IMR-90 (cell line): ENCODE measurements at regions not wholly inside any gene's neighbourhood (a gene's known extent, or its start where the extent isn't known, plus 50 kb on each side); places are given as distances from the start of the nearest gene placed in this dataset.

ENCODE experiments used
- ATAC-seq: fragments of 200-7000 bp; cut with Tn5 transposase; 2 replicates; pipeline ENCODE4 v1.9.1; 2020; ENCODE audit warnings: low read depth, mild to moderate bottlenecking, moderate library complexity
- BruUV-seq: library from RNA; stranded (reverse); fragments of 400-500 nt; replicated peaks from 2 replicates; lab custom pipeline; 2021; lab: Mats Ljungman, UMichigan
- CTCF ChIA-PET: fragments of 300-600 bp; formaldehyde crosslinking; extraction: SDS; loops from one replicate; lab custom pipeline; 2021; ENCODE audit warnings: antibody characterized with exemption; lab: Yijun Ruan, JAX
- POLR2A ChIA-PET: fragments of 300-600 bp; sonication (Branson Sonifier 250); formaldehyde crosslinking; loops from one replicate; lab custom pipeline; 2022; ENCODE audit warnings: antibody characterized with exemption; ENCODE audit not compliant: unreplicated experiment; lab: Charles Lee
- DNase-seq: peaks from one replicate; pipeline ENCODE4 v3.0.0; 2013
- H2AFZ ChIP-seq: replicated peaks from 2 replicates; pipeline ENCODE3; 2013; ENCODE audit warnings: low read length, mild to moderate bottlenecking; ENCODE audit not compliant: poor library complexity
- H2AK5ac ChIP-seq: 2 replicates; pipeline ENCODE4 v1.6.1; 2013; ENCODE audit warnings: low read depth, low read length, inconsistent platforms
- H2AK9ac ChIP-seq: replicated peaks from 2 replicates; pipeline ENCODE3; 2013; ENCODE audit warnings: mild to moderate bottlenecking, low read depth, low read length, moderate library complexity; ENCODE audit not compliant: poor library complexity
- H2BK120ac ChIP-seq: 2 replicates; pipeline ENCODE4 v1.6.1; 2013; ENCODE audit warnings: low read depth, low read length, inconsistent platforms
- H2BK15ac ChIP-seq: 3 replicates; pipeline ENCODE4 v1.6.1; 2013; ENCODE audit warnings: low read depth, low read length, inconsistent platforms
- H2BK20ac ChIP-seq: 2 replicates; pipeline ENCODE4 v1.6.1; 2013; ENCODE audit warnings: low read depth, mild to moderate bottlenecking, inconsistent platforms, low read length, moderate library complexity
- H2BK5ac ChIP-seq: 2 replicates; pipeline ENCODE4 v1.6.1; 2013; ENCODE audit warnings: mild to moderate bottlenecking, low read depth, low read length, inconsistent platforms; ENCODE audit not compliant: poor library complexity, severe bottlenecking
- H3K14ac ChIP-seq: replicated peaks from 2 replicates; pipeline ENCODE4 v1.6.1; 2013; ENCODE audit warnings: low read depth, low read length, inconsistent platforms
- H3K18ac ChIP-seq: 2 replicates; pipeline ENCODE4 v1.6.1; 2013; ENCODE audit warnings: low read depth, low read length, control low read depth
- H3K23ac ChIP-seq: 2 replicates; pipeline ENCODE4 v1.6.1; 2013; ENCODE audit warnings: low read depth, low read length, inconsistent platforms
- H3K27ac ChIP-seq: 2 replicates; pipeline ENCODE4 v1.5.1; 2013; ENCODE audit warnings: mild to moderate bottlenecking, control low read depth, low read length; ENCODE audit not compliant: insufficient read depth
- H3K27me3 ChIP-seq: 2 replicates; pipeline ENCODE4 v1.6.1; 2013; ENCODE audit warnings: low read length; ENCODE audit not compliant: control insufficient read depth, insufficient read depth
- H3K36me3 ChIP-seq: 2 replicates; pipeline ENCODE4 v1.6.1; 2013; ENCODE audit warnings: low read length, mixed read lengths; ENCODE audit not compliant: control insufficient read depth, insufficient read depth
- H3K4ac ChIP-seq: 2 replicates; pipeline ENCODE4 v1.6.1; 2013; ENCODE audit warnings: low read depth, low read length, inconsistent platforms
- H3K4me1 ChIP-seq: 2 replicates; pipeline ENCODE4 v1.6.1; 2013; ENCODE audit warnings: low read length, mixed read lengths; ENCODE audit not compliant: control insufficient read depth, insufficient read depth
- H3K4me2 ChIP-seq: 2 replicates; pipeline ENCODE4 v1.6.1; 2013; ENCODE audit warnings: low read depth, mild to moderate bottlenecking, control low read depth, low read length, moderate library complexity
- H3K4me3 ChIP-seq: 2 replicates; pipeline ENCODE4 v1.5.1; 2013; ENCODE audit warnings: low read depth, mild to moderate bottlenecking, control low read depth, low read length, moderate library complexity; ENCODE audit not compliant: insufficient read depth
- H3K56ac ChIP-seq: 2 replicates; pipeline ENCODE4 v1.6.1; 2013; ENCODE audit warnings: low read length, inconsistent platforms; ENCODE audit not compliant: insufficient read depth; ENCODE audit errors: extremely low read depth
- H3K79me1 ChIP-seq, 2 experiments: 2 replicates each; pipeline ENCODE4 v1.6.1; 2013; ENCODE audit warnings: low read length in 2 of 2, inconsistent platforms in 1 of 2, low read depth in 1 of 2
- H3K9ac ChIP-seq: 2 replicates; pipeline ENCODE4 v1.6.1; 2013; ENCODE audit warnings: low read depth, low read length, control low read depth
- H3K9me1 ChIP-seq: 2 replicates; pipeline ENCODE4 v1.6.1; 2013; ENCODE audit warnings: low read length, inconsistent platforms; ENCODE audit not compliant: insufficient read depth
- H3K9me3 ChIP-seq: 2 replicates; pipeline ENCODE4 v1.6.1; 2013; ENCODE audit warnings: low read length; ENCODE audit not compliant: control insufficient read depth, insufficient read depth
- H4K20me1 ChIP-seq: 2 replicates; pipeline ENCODE4 v1.6.1; 2013; ENCODE audit warnings: low read length, inconsistent platforms; ENCODE audit not compliant: insufficient read depth
- H4K5ac ChIP-seq: 2 replicates; pipeline ENCODE4 v1.6.1; 2013; ENCODE audit warnings: mild to moderate bottlenecking, low read depth, low read length, control low read depth
- H4K8ac ChIP-seq, 2 experiments: 2 replicates each; pipeline ENCODE4 v1.6.1; 2013; ENCODE audit warnings: low read depth in 2 of 2, low read length in 2 of 2, control low read depth in 1 of 2, inconsistent platforms in 1 of 2
- H4K91ac ChIP-seq: 2 replicates; pipeline ENCODE4 v1.6.1; 2013; ENCODE audit warnings: low read depth, low read length, inconsistent platforms; ENCODE audit not compliant: insufficient read depth
- BHLHE40 ChIP-seq: fragments of 150-350 bp; IDR thresholded peaks from 2 replicates; pipeline ENCODE4 v1.6.1; 2016; ENCODE audit warnings: mild to moderate bottlenecking, low read depth, low read length
- CEBPB ChIP-seq: IDR thresholded peaks from 2 replicates; pipeline ENCODE4 v1.6.1; 2012; ENCODE audit warnings: low read depth, low read length, improper control_type of control experiment
- CHD1 ChIP-seq: IDR thresholded peaks from 2 replicates; pipeline ENCODE4 v1.6.1; 2012; ENCODE audit warnings: low read depth, low read length, improper control_type of control experiment
- CTCF ChIP-seq: conservative IDR thresholded peaks from 2 replicates; pipeline ENCODE4 v1.5.1; 2012; ENCODE audit warnings: mild to moderate bottlenecking, low read depth, low read length, improper control_type of control experiment
- ELK1 ChIP-seq: fragments of 150-350 bp; IDR thresholded peaks from 2 replicates; pipeline ENCODE4 v1.6.1; 2016; ENCODE audit warnings: low read depth, mild to moderate bottlenecking, low read length, moderate library complexity, borderline replicate concordance
- FOS ChIP-seq: fragments of 150-350 bp; IDR thresholded peaks from 2 replicates; pipeline ENCODE4 v1.6.1; 2016; ENCODE audit warnings: low read depth, low read length
- MAFK ChIP-seq: IDR thresholded peaks from 2 replicates; pipeline ENCODE4 v1.6.1; 2012; ENCODE audit warnings: low read depth, low read length, improper control_type of control experiment
- MAZ ChIP-seq: IDR thresholded peaks from 2 replicates; pipeline ENCODE4 v1.6.1; 2012; ENCODE audit warnings: low read depth, mild to moderate bottlenecking, low read length, improper control_type of control experiment, moderate library complexity, borderline replicate concordance
- MXI1 ChIP-seq: IDR thresholded peaks from 2 replicates; pipeline ENCODE4 v1.6.1; 2012; ENCODE audit warnings: low read depth, mild to moderate bottlenecking, low read length, moderate library complexity, borderline replicate concordance
- NFE2L2 ChIP-seq: fragments of 150-350 bp; IDR thresholded peaks from 2 replicates; pipeline ENCODE4 v1.6.1; 2016; ENCODE audit warnings: low read depth, mild to moderate bottlenecking, low read length
- POLR2A ChIP-seq: IDR thresholded peaks from 2 replicates; pipeline ENCODE4 v1.6.1; 2012; ENCODE audit warnings: mild to moderate bottlenecking, low read depth, low read length
- RAD21 ChIP-seq: IDR thresholded peaks from 2 replicates; pipeline ENCODE4 v1.6.1; 2012; ENCODE audit warnings: low read length, improper control_type of control experiment
- RCOR1 ChIP-seq: IDR thresholded peaks from 2 replicates; pipeline ENCODE4 v1.6.1; 2012; ENCODE audit warnings: mild to moderate bottlenecking, low read length, improper control_type of control experiment; ENCODE audit not compliant: insufficient replicate concordance
- RFX5 ChIP-seq: IDR thresholded peaks from 2 replicates; pipeline ENCODE4 v1.8.0; 2012; ENCODE audit warnings: low read depth, mild to moderate bottlenecking, low read length, moderate library complexity
- SMC3 ChIP-seq: fragments of 150-350 bp; IDR thresholded peaks from 2 replicates; pipeline ENCODE4 v1.6.1; 2016; ENCODE audit warnings: low read depth, mild to moderate bottlenecking, antibody characterized with exemption, low read length, moderate library complexity
- USF2 ChIP-seq: fragments of 150-350 bp; IDR thresholded peaks from 2 replicates; pipeline ENCODE4 v1.6.1; 2017; ENCODE audit warnings: mild to moderate bottlenecking, antibody characterized with exemption, low read length, low read depth
- WGBS, 2 experiments: methylation state at CpG; one replicate each; pipeline versions ENCODE4 v1.1.5 to v1.1.7; 2013; ENCODE audit warnings: missing lambda C conversion rate in 2 of 2; ENCODE audit not compliant: insufficient read length in 1 of 2; ENCODE audit errors: extremely low coverage in 2 of 2; 5-methylcytosine and 5-hydroxymethylcytosine counted together
- dilution Hi-C: fragments of 300-500 bp; cut with HindIII; formaldehyde crosslinking; loops from one replicate; pipeline ENCODE4 v1.14.3; 2018; ENCODE audit warnings: low sequenced_read_pairs; ENCODE audit not compliant: unreplicated experiment
- in situ Hi-C: fragments of 300-500 bp; cut with MboI; formaldehyde crosslinking; loops from 3 replicates; pipeline ENCODE4 v1.14.3; 2019; ENCODE audit warnings: low sequenced_read_pairs, inconsistent platforms, mixed read lengths
- intact Hi-C: fragments of 100-400 bp; cut with micrococcal nuclease; formaldehyde crosslinking; loops from 2 replicates; pipeline ENCODE4 v1.10.0; 2022

- dilution Hi-C loops = no loop called here
These were observed 133.0 kb upstream of the UMPS start for GRCh38 chr3:124597273-124597672.

More at GRCh38 chr3:124597273-124597672, 133.0 kb upstream of the UMPS start:
- H4K8ac ChIP-seq = no peak overlapping the region
- H3K9ac ChIP-seq = no peak overlapping the region
- H3K4me1 ChIP-seq = no peaks in the 10 kb centered on the region
- in situ Hi-C loops (no loop called here), intact Hi-C loops (no loop called here)
- H2AK9ac ChIP-seq = no peak overlapping the region
- H3K4ac ChIP-seq = no peak overlapping the region
- H3K23ac ChIP-seq = no peak overlapping the region
- DNase-seq = no peak
- no peak overlapping the region for H4K91ac ChIP-seq
- H2AFZ ChIP-seq = no peak overlapping the region
- no peak overlapping the region for H3K14ac ChIP-seq
- H4K20me1 ChIP-seq = no peaks in the 10 kb centered on the region; the same call in 1 of the 2 replicates
- H3K27ac ChIP-seq = no peak overlapping the region
- no peak for TF ChIP-seq RFX5
- TF ChIP-seq MXI1 = no peak
- TF ChIP-seq SMC3 = no peak
- no peak for TF ChIP-seq ELK1
- no peak for TF ChIP-seq CHD1
- TF ChIP-seq MAFK = no peak
- no peak for TF ChIP-seq BHLHE40
- no peak for TF ChIP-seq CTCF
- TF ChIP-seq CEBPB = no peak
- TF ChIP-seq NFE2L2 = no peak
- no peak for TF ChIP-seq RCOR1
- TF ChIP-seq MAZ = no peak
- no peak for TF ChIP-seq POLR2A
- no peak for TF ChIP-seq FOS
- TF ChIP-seq RAD21 = no peak
- TF ChIP-seq USF2 = no peak
- ChIA-PET POLR2A (no interaction called here), CTCF (no interaction called here)
- WGBS, 2 experiments = 65% methylated on average over 2 of the region's 3 CpGs; no CpG with 5 or more reads in 1 of the 2 experiments
- H3K36me3 ChIP-seq = no peaks in the 10 kb centered on the region
- no peak overlapping the region for H3K18ac ChIP-seq
- BruUV-seq = no TSS peak
- no peak overlapping the region for H2BK15ac ChIP-seq
- no peaks in the 10 kb centered on the region for H3K9me3 ChIP-seq
- no peak overlapping the region for H4K5ac ChIP-seq
- no peaks in the 10 kb centered on the region for H3K9me1 ChIP-seq
- H2BK5ac ChIP-seq = no peak overlapping the region
- H3K4me2 ChIP-seq = no peak overlapping the region
- H2BK120ac ChIP-seq = no peak overlapping the region
- ATAC-seq = no peak
- no peak overlapping the region for H3K56ac ChIP-seq
- H2BK20ac ChIP-seq = no peak overlapping the region
- no peak overlapping the region for H2AK5ac ChIP-seq
- peaks cover 26% of the 10 kb centered on the region for H3K27me3 ChIP-seq
- no peak overlapping the region for H3K4me3 ChIP-seq
- no peaks in the 10 kb centered on the region for H3K79me1 ChIP-seq
